Ishikawa (cell line): ENCODE measurements at regions not wholly inside any gene's neighbourhood (a gene's known extent, or its start where the extent isn't known, plus 50 kb on each side); places are given as distances from the start of the nearest gene placed in this dataset.

ENCODE experiments used
- CEBPB ChIP-seq: IDR thresholded peaks from 2 replicates; pipeline ENCODE4 v1.6.1; 2012
- CREB1 ChIP-seq: IDR thresholded peaks from 2 replicates; pipeline ENCODE4 v1.6.1; 2012; ENCODE audit warnings: low read depth
- EGR1 ChIP-seq: IDR thresholded peaks from 2 replicates; pipeline ENCODE4 v1.6.1; 2012
- EP300 ChIP-seq: IDR thresholded peaks from 2 replicates; pipeline ENCODE4 v1.6.1; 2012; ENCODE audit warnings: borderline replicate concordance
- FOXM1 ChIP-seq: IDR thresholded peaks from 2 replicates; pipeline ENCODE4 v1.6.1; 2012; ENCODE audit warnings: low read depth, borderline replicate concordance
- MAX ChIP-seq: IDR thresholded peaks from 2 replicates; pipeline ENCODE4 v1.6.1; 2012
- NFIC ChIP-seq: IDR thresholded peaks from 2 replicates; pipeline ENCODE4 v1.6.1; 2012
- RAD21 ChIP-seq: IDR thresholded peaks from 2 replicates; pipeline ENCODE4 v1.6.1; 2012; ENCODE audit warnings: low read depth
- REST ChIP-seq: IDR thresholded peaks from 2 replicates; pipeline ENCODE4 v1.6.1; 2012; ENCODE audit warnings: low read depth, mild to moderate bottlenecking
- TAF1 ChIP-seq: IDR thresholded peaks from 2 replicates; pipeline ENCODE4 v1.6.1; 2012; ENCODE audit warnings: low read depth, mild to moderate bottlenecking
- TCF12 ChIP-seq: IDR thresholded peaks from 2 replicates; pipeline ENCODE4 v1.6.1; 2012; ENCODE audit warnings: low read depth
- TEAD4 ChIP-seq: IDR thresholded peaks from 2 replicates; pipeline ENCODE4 v1.6.1; 2012
- USF1 ChIP-seq: IDR thresholded peaks from 2 replicates; pipeline ENCODE4 v1.6.1; 2012
- YY1 ChIP-seq: IDR thresholded peaks from 2 replicates; pipeline ENCODE4 v1.6.1; 2012; ENCODE audit warnings: low read depth
- ZBTB7A ChIP-seq: IDR thresholded peaks from 2 replicates; pipeline ENCODE4 v1.6.1; 2012; ENCODE audit warnings: low read depth

- TF ChIP-seq CEBPB (no peak), TCF12 (no peak), REST (no peak), TEAD4 (no peak), EP300 (no peak), USF1 (no peak), YY1 (no peak), FOXM1 (no peak), TAF1 (no peak), CREB1 (no peak), RAD21 (no peak), ZBTB7A (no peak)
Measured at GRCh38 chr6:12594530-12594893, 122.1 kb upstream of the PHACTR1 start.

- TF ChIP-seq NFIC: no peak
- no peak for TF ChIP-seq RAD21
- TF ChIP-seq MAX: no peak
- TF ChIP-seq USF1: no peak
- no peak for TF ChIP-seq TEAD4
- no peak for TF ChIP-seq EGR1
- no peak for TF ChIP-seq ZBTB7A
- no peak for TF ChIP-seq REST
- TF ChIP-seq TCF12: no peak
- no peak for TF ChIP-seq EP300
- no peak for TF ChIP-seq CREB1
- TF ChIP-seq TAF1: no peak
- no peak for TF ChIP-seq YY1
- TF ChIP-seq FOXM1: no peak
- TF ChIP-seq CEBPB: no peak
Measured at GRCh38 chr6:12595161-12595811, 121.3 kb upstream of the PHACTR1 start.

GRCh38 chr6:12596731-12597130 lies 119.8 kb upstream of the PHACTR1 start:
- TF ChIP-seq TEAD4 (no peak), TCF12 (no peak), EP300 (no peak), TAF1 (no peak), RAD21 (no peak), YY1 (no peak), CREB1 (no peak), NFIC (no peak)

GRCh38 chr6:12598919-12599318 lies 117.6 kb upstream of the PHACTR1 start:
- no peak for TF ChIP-seq REST
- TF ChIP-seq ZBTB7A: no peak
- TF ChIP-seq NFIC: no peak
- no peak for TF ChIP-seq RAD21
- no peak for TF ChIP-seq CEBPB
- TF ChIP-seq TCF12: no peak
- TF ChIP-seq MAX: no peak

- no peak for TF ChIP-seq TEAD4
- TF ChIP-seq TCF12: no peak
- no peak for TF ChIP-seq EGR1
- TF ChIP-seq CREB1: no peak
- TF ChIP-seq CEBPB: no peak
- TF ChIP-seq YY1: no peak
- TF ChIP-seq MAX: no peak
- no peak for TF ChIP-seq FOXM1
- TF ChIP-seq EP300: no peak
- TF ChIP-seq USF1: no peak
- no peak for TF ChIP-seq RAD21
- no peak for TF ChIP-seq REST
- TF ChIP-seq ZBTB7A: no peak
- no peak for TF ChIP-seq TAF1
- no peak for TF ChIP-seq NFIC
Measured at GRCh38 chr6:12601881-12602280, 114.7 kb upstream of the PHACTR1 start.
